K562 (cell line): ENCODE measurements at regions not wholly inside any gene's neighbourhood (a gene's known extent, or its start where the extent isn't known, plus 50 kb on each side); places are given as distances from the start of the nearest gene placed in this dataset.

ENCODE experiments used
- ATAC-seq: fragments of 200-7000 bp; cut with Tn5 transposase; 3 replicates; pipeline ENCODE4 v1.9.1; 2020; ENCODE audit warnings: moderate library complexity
- BruUV-seq: library from RNA; stranded (reverse); fragments of 400-500 nt; replicated peaks from 2 replicates; lab custom pipeline; 2021; lab: Mats Ljungman, UMichigan
- CTCF ChIA-PET: fragments of 300-600 bp; formaldehyde crosslinking; extraction: SDS; loops from one replicate; lab custom pipeline; 2021; ENCODE audit warnings: low intra/inter-chr PET ratio; lab: Yijun Ruan, JAX
- POLR2A ChIA-PET: fragments of 300-600, 350-650 bp; sonication (Branson Sonifier 250); formaldehyde crosslinking; extraction: SDS; loops from one replicate; lab custom pipeline; 2021; ENCODE audit warnings: antibody characterized with exemption, inconsistent platforms; lab: Yijun Ruan, JAX
- DNase-seq, 4 experiments: peaks; one replicate each; pipeline versions ENCODE4 v3.0.0 to v3.0.0-alpha.2; 2011 to 2018; ENCODE audit warnings: low spot score in 3 of 4, mixed read lengths in 3 of 4; ENCODE audit errors: extremely low read depth in 1 of 4
- FAIRE-seq: peaks from 2 replicates; lab custom pipeline; 2011; peaks lifted over from hg19 to GRCh38; lab: Jason Lieb, UNC
- H2AFZ ChIP-seq: 2 replicates; pipeline ENCODE4 v1.6.0; 2011; ENCODE audit warnings: low read depth, low read length, control low read depth, inconsistent platforms
- H3K27ac ChIP-seq: fragments of 200-600 bp; 3 replicates; pipeline ENCODE4 v1.8.0; 2011; ENCODE audit warnings: low read depth, mild to moderate bottlenecking, control low read depth, inconsistent platforms, low read length, moderate library complexity, mixed read lengths; ENCODE audit errors: extremely low read depth
- H3K27me3 ChIP-seq, 2 experiments: fragments of 300-600 bp in 1 of 2; 2 replicates in 1 of 2; 3 replicates in 1 of 2; pipeline versions ENCODE4 v1.6.0 to v1.8.0; 2011; ENCODE audit warnings: inconsistent platforms in 2 of 2, low read length in 2 of 2, mild to moderate bottlenecking in 1 of 2, mixed read lengths in 1 of 2, moderate library complexity in 1 of 2; ENCODE audit not compliant: control insufficient read depth in 2 of 2, insufficient read depth in 2 of 2
- H3K36me3 ChIP-seq: fragments of 300-600 bp; 3 replicates; pipeline ENCODE4 v1.8.0; 2011; ENCODE audit warnings: mild to moderate bottlenecking, low read length, inconsistent platforms; ENCODE audit not compliant: control insufficient read depth, insufficient read depth
- H3K4me1 ChIP-seq, 2 experiments: fragments of 200-600 bp in 1 of 2; replicated peaks in 1 of 2; 2 replicates in 1 of 2; 3 replicates in 1 of 2; pipeline versions ENCODE4 v1.5.1 to v1.8.0; 2011; ENCODE audit warnings: inconsistent platforms in 2 of 2, low read length in 2 of 2, mild to moderate bottlenecking in 1 of 2, mixed read lengths in 1 of 2, moderate library complexity in 1 of 2; ENCODE audit not compliant: control insufficient read depth in 2 of 2, insufficient read depth in 2 of 2
- H3K4me2 ChIP-seq: 2 replicates; pipeline ENCODE4 v1.6.1; 2011; ENCODE audit warnings: low read length, control low read depth, inconsistent platforms, mixed read lengths; ENCODE audit not compliant: insufficient read depth
- H3K4me3 ChIP-seq: fragments of 200-600 bp; sonication (generic), shearing (Covaris generic); 2 replicates; pipeline ENCODE4 v1.5.1; 2016; ENCODE audit warnings: control low read depth, inconsistent platforms
- H3K79me2 ChIP-seq: fragments of 200-600 bp; 3 replicates; pipeline ENCODE4 v1.8.0; 2011; ENCODE audit warnings: low read length, inconsistent platforms; ENCODE audit not compliant: control insufficient read depth, insufficient read depth
- H3K9ac ChIP-seq, 2 experiments: 2 replicates each; pipeline versions ENCODE4 v1.6.0 to v1.6.1; 2011; ENCODE audit warnings: low read depth in 2 of 2, low read length in 2 of 2, control low read depth in 1 of 2, inconsistent platforms in 1 of 2, mild to moderate bottlenecking in 1 of 2, mixed read lengths in 1 of 2; ENCODE audit not compliant: insufficient read depth in 1 of 2
- H3K9me1 ChIP-seq: one replicate; pipeline ENCODE4 v1.6.0; 2011; ENCODE audit warnings: inconsistent platforms, mild to moderate bottlenecking, low read length, moderate library complexity; ENCODE audit not compliant: control insufficient read depth, insufficient read depth
- H3K9me3 ChIP-seq: replicated peaks from 2 replicates; pipeline ENCODE4 v1.5.1; 2011; ENCODE audit warnings: low read depth, low read length, inconsistent platforms; ENCODE audit not compliant: control insufficient read depth, insufficient read depth
- H4K20me1 ChIP-seq: replicated peaks from 2 replicates; pipeline ENCODE4 v1.6.1; 2011; ENCODE audit warnings: low read length, inconsistent platforms, mixed read lengths; ENCODE audit not compliant: control insufficient read depth, insufficient read depth
- EP400 ChIP-seq: fragments of 450-650 bp; IDR thresholded peaks from 2 replicates; pipeline ENCODE4 v1.6.1; 2017; ENCODE audit warnings: antibody characterized with exemption, mild to moderate bottlenecking, moderate library complexity
- FOS ChIP-seq: IDR thresholded peaks from 3 replicates; pipeline ENCODE4 v1.6.1; 2011; ENCODE audit not compliant: insufficient read length; ENCODE audit errors: extremely low read depth
- HNRNPLL ChIP-seq: fragments of 200-400 bp; formaldehyde crosslinking; IDR thresholded peaks from 2 replicates; pipeline ENCODE4 v1.6.1; 2017; ENCODE audit warnings: low read length, low read depth, mild to moderate bottlenecking; ENCODE audit not compliant: poor library complexity, severe bottlenecking
- MAFF ChIP-seq: IDR thresholded peaks from 2 replicates; pipeline ENCODE4 v1.6.1; 2012; ENCODE audit warnings: low read length, improper control_type of control experiment
- NFE2 ChIP-seq: IDR thresholded peaks from 2 replicates; pipeline ENCODE4 v1.6.1; 2014; ENCODE audit warnings: antibody characterized with exemption, low read depth
- NFIC ChIP-seq: fragments of 450-650 bp; IDR thresholded peaks from 2 replicates; pipeline ENCODE4 v1.6.1; 2017; ENCODE audit warnings: mild to moderate bottlenecking, inconsistent platforms
- SLC30A9 ChIP-seq: fragments of 250-450 bp; sonication (Bioruptor Pico); IDR thresholded peaks from 2 replicates; pipeline ENCODE4 v1.8.0; 2022; ENCODE audit warnings: mild to moderate bottlenecking, moderate library complexity
- TCF7 ChIP-seq: sonication (generic); IDR thresholded peaks from 2 replicates; pipeline ENCODE4 v1.6.1; 2016; ENCODE audit warnings: antibody characterized with exemption, borderline replicate concordance
- ZBED1 ChIP-seq: IDR thresholded peaks from 2 replicates; pipeline ENCODE4 v1.6.1; 2014
- ZNF239 ChIP-seq: fragments of 250-450 bp; sonication (Bioruptor Pico); IDR thresholded peaks from 2 replicates; pipeline ENCODE4 v1.4.0; 2020; ENCODE audit warnings: mild to moderate bottlenecking
- WGBS: fragments of 100-300 bp; shearing (Covaris generic); methylation state at CpG from one replicate; pipeline ENCODE4 v1.1.6; 2016; ENCODE audit warnings: low coverage, mixed read lengths; ENCODE audit not compliant: insufficient coverage; ENCODE audit errors: missing lambda C conversion rate; 5-methylcytosine and 5-hydroxymethylcytosine counted together
- in situ Hi-C: fragments of 300-500 bp; cut with MboI; formaldehyde crosslinking; loops from 4 replicates; pipeline ENCODE4 v1.15.0; 2018; ENCODE audit warnings: inconsistent platforms, mixed read lengths
- intact Hi-C: fragments of 100-400 bp; cut with micrococcal nuclease; formaldehyde crosslinking; loops from 2 replicates; pipeline ENCODE4 v1.14.2; 2022
- TF ChIP-seq, protein P1 (sequence below): sonication (generic); formaldehyde crosslinking; IDR thresholded peaks from 2 replicates; pipeline ENCODE4 v1.8.0; 2022; ENCODE audit warnings: missing genetic modification reagents, mild to moderate bottlenecking, moderate library complexity, borderline replicate concordance
- TF ChIP-seq, protein P2 (sequence below): fragments of 450-650 bp; formaldehyde crosslinking; IDR thresholded peaks from 2 replicates; pipeline ENCODE4 v1.4.0; 2022; ENCODE audit warnings: missing genetic modification characterization
- TF ChIP-seq, protein P3 (sequence below), 2 experiments: fragments of 200-800 bp in 1 of 2; sonication (Bioruptor generic) in 1 of 2; sonication (generic) in 1 of 2; formaldehyde crosslinking in 1 of 2; IDR thresholded peaks in 1 of 2; conservative IDR thresholded peaks in 1 of 2; 2 replicates each; pipeline versions ENCODE4 v1.5.0 to v1.6.1; 2016 to 2020; ENCODE audit warnings: missing compliant biosample characterization in 1 of 2, missing genetic modification characterization in 1 of 2, missing genetic modification reagents in 1 of 2

DNA sequence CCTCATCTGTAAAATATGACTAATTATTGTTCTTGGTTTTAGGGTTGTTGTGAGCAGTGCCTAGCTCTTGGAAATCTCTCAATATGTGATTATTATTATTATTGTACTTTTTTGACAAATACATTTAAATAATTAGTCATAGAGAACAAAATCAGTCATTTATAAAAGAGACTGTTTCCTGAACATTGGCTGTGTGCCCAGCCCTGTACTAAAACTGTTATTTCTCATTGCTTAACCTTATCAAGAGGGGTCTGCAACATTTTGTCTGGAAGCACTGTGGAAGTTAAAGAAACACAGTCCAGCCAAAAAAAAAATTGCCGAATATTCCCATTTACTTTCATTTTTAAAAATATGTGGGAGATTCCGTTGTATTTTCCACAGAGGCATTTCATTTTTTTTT, 989.2 kb upstream of the SLIT2 start:
- no peak for FAIRE-seq
- 0% methylated on average over 1 of the region's 2 CpGs for WGBS
- H2AFZ ChIP-seq = no peak overlapping the region
- ATAC-seq = no peak
- CTCF ChIA-PET = no interaction called here
- H3K9me1 ChIP-seq = no peaks in the 10 kb centered on the region
- no peaks in the 10 kb centered on the region for H3K9me3 ChIP-seq
- POLR2A ChIA-PET = no interaction called here
- H3K4me2 ChIP-seq = no peak overlapping the region
- intact Hi-C loops (no loop called here), in situ Hi-C loops (no loop called here)
- H3K4me3 ChIP-seq = no peak overlapping the region
- no peaks in the 10 kb centered on the region for H3K79me2 ChIP-seq
- no peaks in the 10 kb centered on the region for H4K20me1 ChIP-seq
- no peak for DNase-seq
- no TSS peak for BruUV-seq
- H3K36me3 ChIP-seq = no peaks in the 10 kb centered on the region
- no peak overlapping the region for H3K27ac ChIP-seq
- H3K27me3 ChIP-seq = no peaks in the 10 kb centered on the region
- no peak overlapping the region for H3K9ac ChIP-seq
- no peaks in the 10 kb centered on the region for H3K4me1 ChIP-seq
- TF ChIP-seq SLC30A9 (CRISPR knock-in tag) (no peak), ZNF239 (CRISPR knock-in tag) (no peak), ZBED1 (no peak), NFIC (no peak), FOS (no peak), EP400 (no peak), MAFF (no peak), TCF7 (no peak), HNRNPLL (no peak), NFE2 (no peak)
- TF ChIP-seq, protein P1, sequence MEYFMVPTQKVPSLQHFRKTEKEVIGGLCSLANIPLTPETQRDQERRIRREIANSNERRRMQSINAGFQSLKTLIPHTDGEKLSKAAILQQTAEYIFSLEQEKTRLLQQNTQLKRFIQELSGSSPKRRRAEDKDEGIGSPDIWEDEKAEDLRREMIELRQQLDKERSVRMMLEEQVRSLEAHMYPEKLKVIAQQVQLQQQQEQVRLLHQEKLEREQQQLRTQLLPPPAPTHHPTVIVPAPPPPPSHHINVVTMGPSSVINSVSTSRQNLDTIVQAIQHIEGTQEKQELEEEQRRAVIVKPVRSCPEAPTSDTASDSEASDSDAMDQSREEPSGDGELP (CRISPR knock-in tag) = no peak
- TF ChIP-seq, protein P2, sequence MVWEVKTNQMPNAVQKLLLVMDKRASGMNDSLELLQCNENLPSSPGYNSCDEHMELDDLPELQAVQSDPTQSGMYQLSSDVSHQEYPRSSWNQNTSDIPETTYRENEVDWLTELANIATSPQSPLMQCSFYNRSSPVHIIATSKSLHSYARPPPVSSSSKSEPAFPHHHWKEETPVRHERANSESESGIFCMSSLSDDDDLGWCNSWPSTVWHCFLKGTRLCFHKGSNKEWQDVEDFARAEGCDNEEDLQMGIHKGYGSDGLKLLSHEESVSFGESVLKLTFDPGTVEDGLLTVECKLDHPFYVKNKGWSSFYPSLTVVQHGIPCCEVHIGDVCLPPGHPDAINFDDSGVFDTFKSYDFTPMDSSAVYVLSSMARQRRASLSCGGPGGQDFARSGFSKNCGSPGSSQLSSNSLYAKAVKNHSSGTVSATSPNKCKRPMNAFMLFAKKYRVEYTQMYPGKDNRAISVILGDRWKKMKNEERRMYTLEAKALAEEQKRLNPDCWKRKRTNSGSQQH = no peak
- TF ChIP-seq, protein P3, sequence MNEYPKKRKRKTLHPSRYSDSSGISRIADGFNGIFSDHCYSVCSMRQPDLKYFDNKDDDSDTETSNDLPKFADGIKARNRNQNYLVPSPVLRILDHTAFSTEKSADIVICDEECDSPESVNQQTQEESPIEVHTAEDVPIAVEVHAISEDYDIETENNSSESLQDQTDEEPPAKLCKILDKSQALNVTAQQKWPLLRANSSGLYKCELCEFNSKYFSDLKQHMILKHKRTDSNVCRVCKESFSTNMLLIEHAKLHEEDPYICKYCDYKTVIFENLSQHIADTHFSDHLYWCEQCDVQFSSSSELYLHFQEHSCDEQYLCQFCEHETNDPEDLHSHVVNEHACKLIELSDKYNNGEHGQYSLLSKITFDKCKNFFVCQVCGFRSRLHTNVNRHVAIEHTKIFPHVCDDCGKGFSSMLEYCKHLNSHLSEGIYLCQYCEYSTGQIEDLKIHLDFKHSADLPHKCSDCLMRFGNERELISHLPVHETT (CRISPR knock-in tag; conservative IDR thresholded peaks at IDR 0.05 in 1 of 2, IDR thresholded peaks at IDR 0.05 in 1 of 2) = no peak
